ENCODE measurements at regions not wholly inside any gene's neighbourhood (a gene's known extent, or its start where the extent isn't known, plus 50 kb on each side); places are given as distances from the start of the nearest gene placed in this dataset.
"Not testable (repeated sequence)": the region's sequence is repeated elsewhere in the genome, so short reads cannot be mapped to it uniquely, and the experiment has no call there.

- ATAC-seq, result peak; percentile 41
- no peak for DNase-seq (ENCODE audit: low spot score in 2 of 2)
- H3K9me3 Mint-ChIP-seq, result no peaks in the 10 kb centered on the region
- H3K36me3 Mint-ChIP-seq, result no peaks in the 10 kb centered on the region
- no peak overlapping the region for H3K27ac Mint-ChIP-seq
- no peak overlapping the region for H3K4me3 Mint-ChIP-seq
- H3K4me1 Mint-ChIP-seq, result peaks cover 59% of the 10 kb centered on the region
These were observed 53.6 kb upstream of the TNFAIP3 start for GRCh38 chr6:137813308-137813970.

- not testable (repeated sequence) for DNase-seq (ENCODE audit: low spot score in 2 of 2); H3K9me3 Mint-ChIP-seq; H3K27ac Mint-ChIP-seq; H3K4me3 Mint-ChIP-seq; H3K36me3 Mint-ChIP-seq; ATAC-seq
- peaks cover 58% of the 10 kb centered on the region for H3K4me1 Mint-ChIP-seq
These were observed 53.0 kb upstream of the TNFAIP3 start for GRCh38 chr6:137814030-137814429.

GRCh38 chr6:137815692-137816091 is 51.4 kb upstream of the TNFAIP3 start:
- Mint-ChIP-seq H3K4me1 (peaks cover 60% of the 10 kb centered on the region), H3K9me3 (no peaks in the 10 kb centered on the region), H3K27ac (peak overlapping the region; percentile 75), H3K36me3 (no peaks in the 10 kb centered on the region), H3K4me3 (peak overlapping the region; percentile 63)
- DNase-seq (ENCODE audit: low spot score in 2 of 2) (no peak), ATAC-seq (no peak)

DNA sequence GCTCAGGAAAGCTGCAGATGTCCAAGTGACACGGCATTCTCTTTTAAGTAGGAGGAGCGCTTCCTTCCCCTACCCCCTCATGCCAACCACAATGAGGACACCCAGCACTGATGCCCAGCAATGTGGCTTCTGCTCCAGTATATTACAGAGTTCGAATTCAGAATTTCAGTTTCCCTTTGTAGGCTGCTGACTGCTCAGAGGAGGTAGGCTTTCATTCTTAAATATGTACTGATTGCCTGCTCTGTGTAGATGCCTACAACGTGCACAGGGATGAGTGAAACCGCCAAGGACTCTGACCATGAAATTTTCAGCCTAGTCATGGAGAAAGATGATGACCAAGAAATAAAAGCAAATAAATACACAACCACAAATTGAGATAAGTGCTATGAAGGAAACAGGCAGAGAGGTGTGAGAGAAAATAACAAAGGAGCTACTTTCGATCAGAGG is 50.9 kb upstream of the TNFAIP3 start:
- no peak for DNase-seq (ENCODE audit: low spot score in 2 of 2)
- Mint-ChIP-seq H3K27ac (peak overlapping the region; percentile 75), H3K36me3 (no peaks in the 10 kb centered on the region), H3K4me1 (peaks cover 60% of the 10 kb centered on the region), H3K4me3 (peak overlapping the region; percentile 63), H3K9me3 (no peaks in the 10 kb centered on the region)
- peak; percentile 52 for ATAC-seq

GRCh38 chr6:137816688-137817618 is 50.1 kb upstream of the TNFAIP3 start:
- Mint-ChIP-seq H3K4me3 (peak overlapping the region; percentile 63), H3K36me3 (no peaks in the 10 kb centered on the region), H3K27ac (peak overlapping the region; percentile 75), H3K4me1 (peaks cover 60% of the 10 kb centered on the region), H3K9me3 (no peaks in the 10 kb centered on the region)
- ATAC-seq, result no peak
- DNase-seq (ENCODE audit: low spot score in 2 of 2), result no peak

All from stimulated activated effector memory CD8-positive, alpha-beta T cell treated with anti-CD3 and anti-CD28 coated beads, Interleukin-12 subunit alpha, Interleukin-12 subunit beta, amount 100 ng/mL, for 72 hours (primary cell).